HepG2 (cell line): ENCODE measurements at regions not wholly inside any gene's neighbourhood (a gene's known extent, or its start where the extent isn't known, plus 50 kb on each side); places are given as distances from the start of the nearest gene placed in this dataset.

ENCODE experiments used
- ATAC-seq: fragments of 200-7000 bp; cut with Tn5 transposase; 3 replicates; pipeline ENCODE4 v1.9.1; 2020; ENCODE audit warnings: mild to moderate bottlenecking, moderate library complexity
- BruUV-seq: library from RNA; stranded (reverse); fragments of 400-500 nt; replicated peaks from 2 replicates; lab custom pipeline; 2021; lab: Mats Ljungman, UMichigan
- CTCF ChIA-PET: fragments of 300-600 bp; formaldehyde crosslinking; extraction: SDS; loops from one replicate; lab custom pipeline; 2021; ENCODE audit warnings: low total read pairs, inconsistent platforms, low intra/inter-chr PET ratio; lab: Yijun Ruan, JAX
- POLR2A ChIA-PET: fragments of 350-600 bp; sonication (Branson Sonifier 250); formaldehyde crosslinking; loops from one replicate; lab custom pipeline; 2020; ENCODE audit warnings: antibody characterized with exemption, inconsistent platforms; lab: Yijun Ruan, JAX
- DNase-seq: peaks from one replicate; pipeline ENCODE4 v3.0.0-alpha.2; 2015; ENCODE audit warnings: low spot score
- FAIRE-seq: peaks from 3 replicates; lab custom pipeline; 2011; peaks lifted over from hg19 to GRCh38; lab: Jason Lieb, UNC
- H2AFZ ChIP-seq: one replicate; pipeline ENCODE4 v1.6.1; 2011; ENCODE audit warnings: low read length, inconsistent platforms
- H3K27ac ChIP-seq: fragments of 300-600 bp; 3 replicates; pipeline ENCODE4 v1.8.0; 2011; ENCODE audit warnings: mixed run types, mild to moderate bottlenecking, mixed read lengths, low read length, inconsistent platforms; ENCODE audit not compliant: insufficient read depth; ENCODE audit errors: extremely low read length
- H3K27me3 ChIP-seq, 2 experiments: fragments of 200-600 bp in 1 of 2; 2 replicates in 1 of 2; 3 replicates in 1 of 2; pipeline versions ENCODE4 v1.6.0 to v1.8.0; 2011; ENCODE audit warnings: low read length in 2 of 2, mild to moderate bottlenecking in 2 of 2, moderate library complexity in 2 of 2, inconsistent platforms in 1 of 2; ENCODE audit not compliant: insufficient read depth in 2 of 2, control insufficient read depth in 1 of 2
- H3K36me3 ChIP-seq, 2 experiments: fragments of 200-600 bp in 1 of 2; replicated peaks in 1 of 2; 2 replicates in 1 of 2; 3 replicates in 1 of 2; pipeline versions ENCODE4 v1.5.1 to v1.8.0; 2011; ENCODE audit warnings: low read length in 2 of 2, inconsistent platforms in 1 of 2; ENCODE audit not compliant: insufficient read depth in 2 of 2, control insufficient read depth in 1 of 2
- H3K4me1 ChIP-seq: 2 replicates; pipeline ENCODE4 v1.5.1; 2012; ENCODE audit warnings: low read length, inconsistent platforms; ENCODE audit not compliant: insufficient read depth
- H3K4me2 ChIP-seq: 2 replicates; pipeline ENCODE4 v1.6.0; 2011; ENCODE audit warnings: low read depth, low read length, inconsistent platforms
- H3K4me3 ChIP-seq, 3 experiments: fragments of 200-600 bp in 1 of 3; sonication (generic), shearing (Covaris generic) in 1 of 3; replicated peaks in 1 of 3; 2 replicates each; pipeline ENCODE4 v1.5.1; 2011 to 2016; ENCODE audit warnings: low read length in 3 of 3, inconsistent platforms in 2 of 3, low read depth in 2 of 3, mild to moderate bottlenecking in 2 of 3, control low read depth in 1 of 3, mixed read lengths in 1 of 3; ENCODE audit not compliant: insufficient read depth in 1 of 3
- H3K79me2 ChIP-seq: one replicate; pipeline ENCODE4 v1.6.1; 2011; ENCODE audit warnings: low read length, inconsistent platforms; ENCODE audit not compliant: insufficient read depth
- H3K9ac ChIP-seq: 2 replicates; pipeline ENCODE4 v1.6.0; 2011; ENCODE audit warnings: mild to moderate bottlenecking, low read depth, low read length, inconsistent platforms; ENCODE audit not compliant: insufficient read depth
- H3K9me3 ChIP-seq: 2 replicates; pipeline ENCODE4 v1.5.1; 2012; ENCODE audit warnings: mild to moderate bottlenecking, low read length
- H4K20me1 ChIP-seq: 2 replicates; pipeline ENCODE4 v1.6.0; 2011; ENCODE audit warnings: inconsistent platforms, mild to moderate bottlenecking, low read length, moderate library complexity; ENCODE audit not compliant: insufficient read depth
- EHMT2 ChIP-seq: fragments of 200-600 bp; sonication (generic); IDR thresholded peaks from 2 replicates; pipeline ENCODE4 v1.7.0; 2017; ENCODE audit warnings: antibody characterized with exemption, low read depth, low read length, borderline replicate concordance
- MAFF ChIP-seq: IDR thresholded peaks from 2 replicates; pipeline ENCODE4 v1.6.1; 2011; ENCODE audit warnings: low read depth, low read length, improper control_type of control experiment
- MAFK ChIP-seq, 2 experiments: IDR thresholded peaks in 1 of 2; conservative IDR thresholded peaks in 1 of 2; 2 replicates each; pipeline ENCODE4 v1.6.1; 2011; ENCODE audit warnings: improper control_type of control experiment in 2 of 2, low read length in 2 of 2
- ZMYM3 ChIP-seq: sonication (generic); formaldehyde crosslinking; IDR thresholded peaks from 2 replicates; pipeline ENCODE4 v1.5.1; 2020; ENCODE audit warnings: mild to moderate bottlenecking, missing genetic modification reagents
- WGBS: methylation state at CpG from one replicate; pipeline ENCODE4 v1.1.6; 2017; ENCODE audit warnings: low lambda C conversion rate; 5-methylcytosine and 5-hydroxymethylcytosine counted together
- in situ Hi-C: cut with HindIII; loops from 2 replicates; pipeline ENCODE4 v1.10.0; 2017; ENCODE audit warnings: low pct_unique_long_range_greater_than_20kb; ENCODE audit not compliant: extremely low pct_ligation_motif_present
- intact Hi-C: fragments of 100-400 bp; cut with micrococcal nuclease; formaldehyde crosslinking; loops from one replicate; pipeline ENCODE4 v1.10.0; 2022; ENCODE audit not compliant: unreplicated experiment
- TF ChIP-seq, protein P1 (sequence below): IDR thresholded peaks from 2 replicates; pipeline ENCODE4 v1.6.1; 2016; ENCODE audit warnings: control low read depth
- TF ChIP-seq, protein P2 (sequence below): sonication (generic); formaldehyde crosslinking; IDR thresholded peaks from 2 replicates; pipeline ENCODE4 v1.5.0; 2020; ENCODE audit warnings: missing genetic modification reagents

DNA sequence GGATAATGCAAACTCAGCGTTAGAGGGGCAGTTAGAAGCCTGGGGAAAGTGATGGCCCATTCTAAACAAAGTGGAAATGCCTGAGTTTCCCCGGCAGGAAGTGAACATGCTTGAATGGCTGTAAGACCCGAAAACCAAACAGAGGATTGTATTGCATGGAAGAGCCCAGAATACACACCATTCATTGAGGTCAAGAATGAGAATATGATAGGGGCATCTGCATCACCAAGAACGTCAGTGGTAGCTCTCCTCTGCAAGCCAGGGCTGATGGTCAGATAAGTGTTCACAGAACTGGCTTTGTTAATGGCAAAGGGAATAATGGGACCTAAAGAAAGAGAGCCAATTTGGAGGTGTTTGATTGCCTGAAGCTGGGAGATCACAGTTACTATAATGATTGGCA lies 663.4 kb downstream of the KHDRBS2 start:
- BruUV-seq = no TSS peak
- no peak for ATAC-seq
- Histone ChIP-seq H3K4me1 (no peaks in the 10 kb centered on the region), H3K36me3 (no peaks in the 10 kb centered on the region), H3K79me2 (no peaks in the 10 kb centered on the region), H3K4me2 (no peak overlapping the region), H3K9me3 (peaks cover 91% of the 10 kb centered on the region), H2AFZ (no peak overlapping the region), H3K27ac (no peak overlapping the region), H3K9ac (no peak overlapping the region), H4K20me1 (no peaks in the 10 kb centered on the region), H3K4me3 (no peak overlapping the region), H3K27me3 (no peaks in the 10 kb centered on the region)
- in situ Hi-C loops = no loop called here
- TF ChIP-seq MAFK (conservative IDR thresholded peaks at IDR 0.05 in 1 of 2, IDR thresholded peaks at IDR 0.05 in 1 of 2; ENCODE audit: low read length in 2 of 2) = peak in 1 of 2 experiments; percentile 10; a peak in 1 of 4 replicates
- TF ChIP-seq MAFF = 0 out of 2 replicates have a peak, but pooled peaks have one; percentile 3
- TF ChIP-seq, protein P1, sequence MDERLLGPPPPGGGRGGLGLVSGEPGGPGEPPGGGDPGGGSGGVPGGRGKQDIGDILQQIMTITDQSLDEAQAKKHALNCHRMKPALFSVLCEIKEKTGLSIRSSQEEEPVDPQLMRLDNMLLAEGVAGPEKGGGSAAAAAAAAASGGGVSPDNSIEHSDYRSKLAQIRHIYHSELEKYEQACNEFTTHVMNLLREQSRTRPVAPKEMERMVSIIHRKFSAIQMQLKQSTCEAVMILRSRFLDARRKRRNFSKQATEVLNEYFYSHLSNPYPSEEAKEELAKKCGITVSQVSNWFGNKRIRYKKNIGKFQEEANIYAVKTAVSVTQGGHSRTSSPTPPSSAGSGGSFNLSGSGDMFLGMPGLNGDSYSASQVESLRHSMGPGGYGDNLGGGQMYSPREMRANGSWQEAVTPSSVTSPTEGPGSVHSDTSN (CRISPR knock-in tag) = no peak
- TF ChIP-seq EHMT2 = no peak
- TF ChIP-seq ZMYM3 (CRISPR knock-in tag) = no peak
- TF ChIP-seq, protein P2, sequence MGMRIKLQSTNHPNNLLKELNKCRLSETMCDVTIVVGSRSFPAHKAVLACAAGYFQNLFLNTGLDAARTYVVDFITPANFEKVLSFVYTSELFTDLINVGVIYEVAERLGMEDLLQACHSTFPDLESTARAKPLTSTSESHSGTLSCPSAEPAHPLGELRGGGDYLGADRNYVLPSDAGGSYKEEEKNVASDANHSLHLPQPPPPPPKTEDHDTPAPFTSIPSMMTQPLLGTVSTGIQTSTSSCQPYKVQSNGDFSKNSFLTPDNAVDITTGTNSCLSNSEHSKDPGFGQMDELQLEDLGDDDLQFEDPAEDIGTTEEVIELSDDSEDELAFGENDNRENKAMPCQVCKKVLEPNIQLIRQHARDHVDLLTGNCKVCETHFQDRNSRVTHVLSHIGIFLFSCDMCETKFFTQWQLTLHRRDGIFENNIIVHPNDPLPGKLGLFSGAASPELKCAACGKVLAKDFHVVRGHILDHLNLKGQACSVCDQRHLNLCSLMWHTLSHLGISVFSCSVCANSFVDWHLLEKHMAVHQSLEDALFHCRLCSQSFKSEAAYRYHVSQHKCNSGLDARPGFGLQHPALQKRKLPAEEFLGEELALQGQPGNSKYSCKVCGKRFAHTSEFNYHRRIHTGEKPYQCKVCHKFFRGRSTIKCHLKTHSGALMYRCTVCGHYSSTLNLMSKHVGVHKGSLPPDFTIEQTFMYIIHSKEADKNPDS (CRISPR knock-in tag) = no peak
- DNase-seq = no peak
- FAIRE-seq = no peak
- intact Hi-C loops = no loop called here
- under 1% methylated on average over 4 of the region's 4 CpGs for WGBS
- CTCF ChIA-PET = no interaction called here
- POLR2A ChIA-PET = no interaction called here
